H1 (cell line): ENCODE measurements at regions not wholly inside any gene's neighbourhood (a gene's known extent, or its start where the extent isn't known, plus 50 kb on each side); places are given as distances from the start of the nearest gene placed in this dataset.
A peak's percentile ranks its signal among the peaks of the same experiment; 100 is the strongest.
"Not testable (repeated sequence)": the region's sequence is repeated elsewhere in the genome, so short reads cannot be mapped to it uniquely, and the experiment has no call there.

ENCODE experiments used
- CTCF ChIA-PET: fragments of 300-600 bp; sonication (Branson Sonifier 250); formaldehyde crosslinking; loops from one replicate; lab custom pipeline; 2021; ENCODE audit not compliant: partially characterized antibody; lab: Charles Lee
- POLR2A ChIA-PET: fragments of 300-600 bp; sonication (Branson Sonifier 250); formaldehyde crosslinking; loops from one replicate; lab custom pipeline; 2021; ENCODE audit warnings: inconsistent platforms; ENCODE audit not compliant: partially characterized antibody; lab: Charles Lee
- DNase-seq, 2 experiments: peaks; one replicate each; pipeline versions ENCODE4 v3.0.0 to v3.0.0-alpha.2; 2010 to 2022; ENCODE audit warnings: low spot score in 2 of 2, low read depth in 1 of 2, mixed read lengths in 1 of 2
- FAIRE-seq: peaks from 2 replicates; lab custom pipeline; 2011; peaks lifted over from hg19 to GRCh38; lab: Jason Lieb, UNC
- H2AFZ ChIP-seq: 2 replicates; pipeline ENCODE4 v1.8.1; 2012; ENCODE audit warnings: low read length, inconsistent platforms
- H2AK5ac ChIP-seq: 2 replicates; pipeline ENCODE4 v1.6.1; 2013; ENCODE audit warnings: low read depth, low read length
- H2BK120ac ChIP-seq: replicated peaks from 2 replicates; pipeline ENCODE3; 2013; ENCODE audit warnings: low read depth, low read length, inconsistent platforms
- H2BK12ac ChIP-seq: 2 replicates; pipeline ENCODE4 v1.6.1; 2013; ENCODE audit warnings: low read depth, low read length
- H2BK15ac ChIP-seq: 2 replicates; pipeline ENCODE4 v1.6.1; 2013; ENCODE audit warnings: low read length
- H2BK20ac ChIP-seq: 2 replicates; pipeline ENCODE4 v1.6.1; 2013; ENCODE audit warnings: low read length
- H2BK5ac ChIP-seq: 2 replicates; pipeline ENCODE4 v1.6.1; 2013; ENCODE audit warnings: low read depth, low read length
- H3K14ac ChIP-seq: 2 replicates; pipeline ENCODE4 v1.6.1; 2013; ENCODE audit warnings: inconsistent platforms; ENCODE audit not compliant: insufficient read length
- H3K18ac ChIP-seq: 2 replicates; pipeline ENCODE4 v1.6.1; 2013; ENCODE audit warnings: low read length; ENCODE audit errors: extremely low read depth
- H3K23ac ChIP-seq: 2 replicates; pipeline ENCODE4 v1.6.1; 2013; ENCODE audit warnings: inconsistent platforms; ENCODE audit not compliant: insufficient read length
- H3K23me2 ChIP-seq: 2 replicates; pipeline ENCODE4 v1.6.1; 2013; ENCODE audit warnings: low read depth, low read length
- H3K27ac ChIP-seq: 2 replicates; pipeline ENCODE4 v1.6.1; 2011; ENCODE audit warnings: low read depth, low read length, inconsistent platforms
- H3K27me3 ChIP-seq, 4 experiments: replicated peaks in 1 of 4; 1 replicate in 1 of 4; 2 replicates in 3 of 4; pipeline versions ENCODE4 v1.6.1 to v1.8.1; 2011 to 2013; ENCODE audit warnings: low read length in 3 of 4, mild to moderate bottlenecking in 3 of 4, inconsistent platforms in 2 of 4, mixed read lengths in 2 of 4, moderate library complexity in 1 of 4; ENCODE audit not compliant: control insufficient read depth in 3 of 4, insufficient read depth in 3 of 4; ENCODE audit errors: extremely low read depth in 1 of 4
- H3K36me3 ChIP-seq, 4 experiments: 2 replicates each; pipeline versions ENCODE4 v1.6.1 to v1.8.1; 2011 to 2013; ENCODE audit warnings: mild to moderate bottlenecking in 4 of 4, low read length in 3 of 4, moderate library complexity in 2 of 4, control low read depth in 1 of 4, inconsistent platforms in 1 of 4; ENCODE audit not compliant: insufficient read depth in 4 of 4, control insufficient read depth in 2 of 4
- H3K4ac ChIP-seq: replicated peaks from 2 replicates; pipeline ENCODE3; 2013; ENCODE audit warnings: low read length, low read depth, mixed read lengths, inconsistent platforms; ENCODE audit not compliant: insufficient read length
- H3K4me1 ChIP-seq, 4 experiments: replicated peaks in 1 of 4; 1 replicate in 1 of 4; 2 replicates in 3 of 4; pipeline versions ENCODE4 v1.6.1 to v1.8.1; 2011 to 2013; ENCODE audit warnings: low read length in 3 of 4, inconsistent platforms in 2 of 4, mixed read lengths in 1 of 4; ENCODE audit not compliant: insufficient read depth in 4 of 4, control insufficient read depth in 3 of 4
- H3K4me2 ChIP-seq, 2 experiments: 2 replicates each; pipeline versions ENCODE4 v1.6.1 to v1.8.1; 2011 to 2013; ENCODE audit warnings: low read depth in 2 of 2, low read length in 2 of 2, control low read depth in 1 of 2, inconsistent platforms in 1 of 2, mild to moderate bottlenecking in 1 of 2; ENCODE audit not compliant: insufficient read depth in 1 of 2
- H3K4me3 ChIP-seq, 4 experiments: fragments of 200-600, 300-600 bp in 1 of 4; sonication (generic), shearing (Covaris generic), sonication (Bioruptor Twin) in 1 of 4; 2 replicates each; pipeline versions ENCODE4 v1.5.1 to v1.8.1; 2011 to 2016; ENCODE audit warnings: low read length in 4 of 4, low read depth in 3 of 4, control low read depth in 2 of 4, inconsistent platforms in 2 of 4, mild to moderate bottlenecking in 2 of 4, mixed read lengths in 1 of 4, moderate library complexity in 1 of 4; ENCODE audit not compliant: insufficient read depth in 2 of 4; ENCODE audit errors: extremely low read depth in 1 of 4
- H3K56ac ChIP-seq: replicated peaks from 2 replicates; pipeline ENCODE3; 2013; ENCODE audit warnings: low read depth, mild to moderate bottlenecking, mixed read lengths, low read length, inconsistent platforms; ENCODE audit not compliant: insufficient read length
- H3K79me1 ChIP-seq: 2 replicates; pipeline ENCODE4 v1.6.1; 2013; ENCODE audit warnings: low read depth, low read length, control low read depth
- H3K79me2 ChIP-seq, 2 experiments: 2 replicates each; pipeline versions ENCODE4 v1.6.1 to v1.8.1; 2012 to 2013; ENCODE audit warnings: low read length in 2 of 2, mild to moderate bottlenecking in 2 of 2, inconsistent platforms in 1 of 2; ENCODE audit not compliant: insufficient read depth in 2 of 2, control insufficient read depth in 1 of 2
- H3K9ac ChIP-seq, 4 experiments: replicated peaks in 1 of 4; 1 replicate in 1 of 4; 2 replicates in 3 of 4; pipeline versions ENCODE4 v1.6.1 to v1.8.1; 2011 to 2013; ENCODE audit warnings: low read depth in 3 of 4, low read length in 3 of 4, control low read depth in 2 of 4, mild to moderate bottlenecking in 2 of 4, moderate library complexity in 2 of 4, inconsistent platforms in 1 of 4; ENCODE audit errors: extremely low read depth in 1 of 4
- H3K9me3 ChIP-seq, 2 experiments: 2 replicates each; pipeline versions ENCODE4 v1.6.1 to v1.8.1; 2012 to 2013; ENCODE audit warnings: mild to moderate bottlenecking in 2 of 2, moderate library complexity in 2 of 2, control low read depth in 1 of 2, inconsistent platforms in 1 of 2, low read depth in 1 of 2, low read length in 1 of 2, mixed read lengths in 1 of 2; ENCODE audit not compliant: insufficient read depth in 2 of 2
- H4K20me1 ChIP-seq, 2 experiments: replicated peaks in 1 of 2; 2 replicates each; pipeline versions ENCODE3 to v1.8.1; 2011 to 2013; ENCODE audit warnings: inconsistent platforms in 2 of 2, low read length in 2 of 2, mild to moderate bottlenecking in 1 of 2; ENCODE audit not compliant: insufficient read depth in 2 of 2, control insufficient read depth in 1 of 2
- H4K5ac ChIP-seq: 2 replicates; pipeline ENCODE4 v1.6.1; 2013; ENCODE audit warnings: low read length, low read depth, mixed read lengths, inconsistent platforms; ENCODE audit not compliant: insufficient read length
- H4K8ac ChIP-seq: 2 replicates; pipeline ENCODE4 v1.8.0; 2013; ENCODE audit warnings: mild to moderate bottlenecking, moderate library complexity, low read length, inconsistent platforms; ENCODE audit not compliant: insufficient read depth; ENCODE audit errors: extremely low read depth
- H4K91ac ChIP-seq: replicated peaks from 2 replicates; pipeline ENCODE3; 2013; ENCODE audit warnings: low read length, mixed read lengths, inconsistent platforms; ENCODE audit not compliant: insufficient read length
- WGBS, 2 experiments: shearing (Covaris generic) in 1 of 2; methylation state at CpG; one replicate each; pipeline versions ENCODE4 v1.1.6 to v1.1.7; 2013 to 2015; ENCODE audit warnings: low lambda C conversion rate in 2 of 2, mixed read lengths in 2 of 2, inconsistent platforms in 1 of 2, low coverage in 1 of 2, missing lambda C conversion rate in 1 of 2; ENCODE audit not compliant: insufficient replicate concordance in 2 of 2, insufficient coverage in 1 of 2, insufficient read length in 1 of 2; ENCODE audit errors: extremely low coverage in 1 of 2, missing lambda C conversion rate in 1 of 2; 5-methylcytosine and 5-hydroxymethylcytosine counted together

GRCh38 chr16:22609798-22610197 lies 99.1 kb downstream of the NPIPB5 start:
- H2AK5ac ChIP-seq, H3K23ac ChIP-seq, DNase-seq, H3K4me2 ChIP-seq, H3K79me2 ChIP-seq, H3K23me2 ChIP-seq, H3K18ac ChIP-seq, H3K79me1 ChIP-seq, H2BK12ac ChIP-seq, H3K27ac ChIP-seq, H3K4ac ChIP-seq, H3K9me3 ChIP-seq, H4K91ac ChIP-seq, H2BK20ac ChIP-seq, H2BK15ac ChIP-seq, H2AFZ ChIP-seq, H4K5ac ChIP-seq, H2BK5ac ChIP-seq, POLR2A ChIA-PET, H3K27me3 ChIP-seq, H3K9ac ChIP-seq, FAIRE-seq, H4K8ac ChIP-seq, H3K4me3 ChIP-seq, H3K14ac ChIP-seq, H3K36me3 ChIP-seq, H3K4me1 ChIP-seq, H4K20me1 ChIP-seq, H2BK120ac ChIP-seq, CTCF ChIA-PET, H3K56ac ChIP-seq: not testable (repeated sequence)
- WGBS, 2 experiments = no CpG with 5 or more reads among the region's 2 CpGs

- H3K4me1 ChIP-seq, H3K14ac ChIP-seq, H2BK120ac ChIP-seq, H3K27me3 ChIP-seq, H4K5ac ChIP-seq, H2BK15ac ChIP-seq, H3K36me3 ChIP-seq, H3K18ac ChIP-seq, POLR2A ChIA-PET, H3K9me3 ChIP-seq, H2BK20ac ChIP-seq, H2AK5ac ChIP-seq, H3K23ac ChIP-seq, H2BK12ac ChIP-seq, FAIRE-seq, H3K79me2 ChIP-seq, H2AFZ ChIP-seq, H4K20me1 ChIP-seq, H3K4me2 ChIP-seq, H3K56ac ChIP-seq, H2BK5ac ChIP-seq, H3K27ac ChIP-seq, H3K23me2 ChIP-seq, H3K9ac ChIP-seq, H3K79me1 ChIP-seq, CTCF ChIA-PET, H3K4ac ChIP-seq, H4K8ac ChIP-seq, H3K4me3 ChIP-seq, H4K91ac ChIP-seq: not testable (repeated sequence)
- WGBS, 2 experiments = 84% methylated on average over 4 of the region's 4 CpGs; no CpG with 5 or more reads in 1 of the 2 experiments
- DNase-seq = peak in 1 of 2 experiments; percentile 28
Measured at GRCh38 chr16:22611128-22611527, 100.4 kb downstream of the NPIPB5 start.
